HG03280 (cell line): ENCODE measurements at regions not wholly inside any gene's neighbourhood (a gene's known extent, or its start where the extent isn't known, plus 50 kb on each side); places are given as distances from the start of the nearest gene placed in this dataset.

ENCODE experiments used
- ATAC-seq: cut with Tn5 transposase; IDR thresholded peaks from one replicate; pipeline ENCODE4 v1.9.1; 2021; ENCODE audit warnings: mild to moderate bottlenecking, moderate library complexity; ENCODE audit not compliant: unreplicated experiment

- ATAC-seq: no peak
These were observed 324.7 kb upstream of the AKR1E2 start for GRCh38 chr10:4501306-4501705.

- no peak for ATAC-seq
These were observed 327.2 kb upstream of the AKR1E2 start for GRCh38 chr10:4498711-4499251.

GRCh38 chr10:4494551-4494950 is 331.5 kb upstream of the AKR1E2 start:
- no peak for ATAC-seq

GRCh38 chr10:4492202-4492601 is 333.8 kb upstream of the AKR1E2 start:
- no peak for ATAC-seq

- ATAC-seq: no peak
These were observed 337.1 kb upstream of the AKR1E2 start for GRCh38 chr10:4488904-4489303.

- no peak for ATAC-seq
These were observed 340.4 kb upstream of the AKR1E2 start for GRCh38 chr10:4485636-4486035.

GRCh38 chr10:4483811-4484210 is 342.2 kb upstream of the AKR1E2 start:
- ATAC-seq: no peak

- ATAC-seq: no peak
These were observed 343.3 kb upstream of the AKR1E2 start for GRCh38 chr10:4482659-4483058.

- no peak for ATAC-seq
These were observed 344.8 kb upstream of the AKR1E2 start for GRCh38 chr10:4481192-4481591.

- ATAC-seq: no peak
These were observed 346.7 kb upstream of the AKR1E2 start for GRCh38 chr10:4479342-4479741.

GRCh38 chr10:4477664-4478063 is 348.3 kb upstream of the AKR1E2 start:
- ATAC-seq: no peak

GRCh38 chr10:4475827-4476490 is 350.0 kb upstream of the AKR1E2 start:
- ATAC-seq: no peak

- ATAC-seq: no peak
These were observed 351.2 kb upstream of the AKR1E2 start for GRCh38 chr10:4474829-4475228.

- ATAC-seq: no peak
These were observed 352.0 kb upstream of the AKR1E2 start for GRCh38 chr10:4473977-4474376.

- ATAC-seq: no peak
These were observed 353.7 kb upstream of the AKR1E2 start for GRCh38 chr10:4472190-4472904.

GRCh38 chr10:4470231-4470835 is 355.7 kb upstream of the AKR1E2 start:
- no peak for ATAC-seq

GRCh38 chr10:4467481-4467880 is 358.5 kb upstream of the AKR1E2 start:
- no peak for ATAC-seq

GRCh38 chr10:4460267-4460666 is 365.7 kb upstream of the AKR1E2 start:
- no peak for ATAC-seq

GRCh38 chr10:4459531-4459930 is 366.5 kb upstream of the AKR1E2 start:
- ATAC-seq: no peak

GRCh38 chr10:4457597-4457996 is 368.4 kb upstream of the AKR1E2 start:
- ATAC-seq: no peak

GRCh38 chr10:4456776-4457175 is 369.2 kb upstream of the AKR1E2 start:
- ATAC-seq: no peak

GRCh38 chr10:4456279-4456678 is 369.7 kb upstream of the AKR1E2 start:
- no peak for ATAC-seq
